EL (cell line): ENCODE measurements at regions not wholly inside any gene's neighbourhood (a gene's known extent, or its start where the extent isn't known, plus 50 kb on each side); places are given as distances from the start of the nearest gene placed in this dataset.
"Not testable (repeated sequence)": the region's sequence is repeated elsewhere in the genome, so short reads cannot be mapped to it uniquely, and the experiment has no call there.

ENCODE experiments used
- DNase-seq: peaks from one replicate; pipeline ENCODE4 v3.0.0-alpha.2; 2016

- DNase-seq: no peak
These were observed 81.7 kb upstream of the RALGPS2 start for GRCh38 chr1:178643349-178643748.

DNA sequence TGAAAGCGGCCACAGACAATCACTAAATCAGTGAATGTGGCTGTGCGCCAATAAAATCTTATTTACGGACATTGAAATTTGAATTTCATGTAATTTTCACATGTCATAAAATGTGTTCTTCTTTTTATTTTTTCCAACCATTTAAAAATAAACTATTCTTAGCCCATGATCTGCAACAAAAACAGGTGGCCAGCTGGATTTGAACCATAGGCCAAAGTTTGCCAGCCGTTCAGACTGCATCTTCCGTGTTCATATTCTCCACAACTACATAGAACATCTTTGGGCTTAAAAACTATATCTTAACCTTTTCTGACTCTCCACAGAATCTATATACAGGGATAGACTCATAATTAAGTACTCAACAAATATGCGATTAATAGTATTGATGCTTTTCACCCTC lies 81.2 kb upstream of the RALGPS2 start:
- DNase-seq: no peak

- DNase-seq: peak; percentile 63
These were observed 80.5 kb upstream of the RALGPS2 start for GRCh38 chr1:178644308-178645120.

DNA sequence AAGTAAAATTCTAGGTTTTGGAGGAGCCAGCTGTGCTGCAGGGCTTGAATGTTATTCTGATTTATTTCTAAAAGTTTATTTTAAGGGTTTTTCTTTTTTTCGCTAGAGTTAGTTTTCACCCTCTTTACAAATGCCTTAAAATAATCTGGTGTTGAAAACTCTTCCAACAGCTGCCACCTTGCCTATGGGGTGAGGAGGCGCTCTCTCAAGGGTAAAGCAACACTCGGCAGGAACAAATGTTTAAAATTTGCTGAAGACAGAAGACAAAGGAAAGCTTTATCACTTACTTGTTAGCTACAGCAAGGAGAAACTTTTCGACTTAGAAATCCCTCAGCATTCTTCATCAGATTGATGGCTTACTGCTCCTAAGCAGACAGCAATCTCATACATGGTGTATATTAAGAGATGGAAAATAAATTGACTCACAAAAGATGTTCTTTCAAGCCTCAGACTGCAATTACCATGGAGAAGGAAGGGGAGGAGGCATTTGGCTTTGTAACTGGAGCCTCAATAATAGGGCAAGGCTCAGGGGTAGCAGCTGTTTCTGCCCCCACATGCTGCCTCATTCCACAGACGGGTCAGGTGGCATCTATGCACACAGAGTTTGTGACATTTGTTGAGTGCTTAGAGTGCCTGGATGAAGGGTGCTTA lies 79.8 kb upstream of the RALGPS2 start:
- DNase-seq: peak; percentile 14

DNA sequence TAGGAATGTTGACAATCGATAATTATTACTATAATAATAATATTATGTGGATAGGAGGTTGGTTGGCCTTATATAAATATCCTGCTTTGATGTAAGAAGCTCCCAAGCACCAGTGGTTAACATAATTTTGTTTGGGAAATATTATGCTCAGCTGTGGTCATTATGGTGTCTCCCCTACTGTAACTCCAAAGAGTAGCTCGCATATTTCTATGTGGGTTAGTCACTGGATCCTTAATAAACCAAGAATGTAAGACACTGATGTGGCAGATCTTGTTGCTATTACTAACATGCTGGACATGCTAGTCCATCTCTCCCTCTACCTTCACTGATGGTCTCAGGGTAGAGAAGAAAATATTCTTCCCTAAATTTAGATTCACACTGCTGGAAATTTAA lies 79.2 kb upstream of the RALGPS2 start:
- peak; percentile 86 for DNase-seq

- DNase-seq: peak; percentile 23
These were observed 78.2 kb upstream of the RALGPS2 start for GRCh38 chr1:178646821-178647220.

DNA sequence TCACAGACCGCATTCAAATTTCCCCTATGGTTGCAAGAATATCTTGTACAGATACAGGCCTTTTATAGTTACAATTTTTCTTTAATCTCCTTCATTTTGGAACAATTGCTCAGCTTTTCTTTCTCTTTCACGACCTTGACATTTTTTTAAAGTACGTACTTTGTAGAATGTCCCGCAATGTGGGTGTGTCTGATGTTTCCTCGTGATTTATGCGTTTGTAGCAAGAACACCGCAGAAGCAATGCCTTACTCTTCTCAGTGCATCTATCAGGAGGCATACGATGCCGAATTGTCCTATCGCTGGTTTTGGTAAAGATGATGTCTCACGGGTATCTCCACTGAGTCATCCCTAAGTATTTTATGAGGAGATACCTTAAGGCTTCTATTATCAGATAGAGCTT lies 76.9 kb upstream of the RALGPS2 start:
- no peak for DNase-seq

- DNase-seq: peak; percentile 76
These were observed 75.3 kb upstream of the RALGPS2 start for GRCh38 chr1:178649582-178650350.

DNA sequence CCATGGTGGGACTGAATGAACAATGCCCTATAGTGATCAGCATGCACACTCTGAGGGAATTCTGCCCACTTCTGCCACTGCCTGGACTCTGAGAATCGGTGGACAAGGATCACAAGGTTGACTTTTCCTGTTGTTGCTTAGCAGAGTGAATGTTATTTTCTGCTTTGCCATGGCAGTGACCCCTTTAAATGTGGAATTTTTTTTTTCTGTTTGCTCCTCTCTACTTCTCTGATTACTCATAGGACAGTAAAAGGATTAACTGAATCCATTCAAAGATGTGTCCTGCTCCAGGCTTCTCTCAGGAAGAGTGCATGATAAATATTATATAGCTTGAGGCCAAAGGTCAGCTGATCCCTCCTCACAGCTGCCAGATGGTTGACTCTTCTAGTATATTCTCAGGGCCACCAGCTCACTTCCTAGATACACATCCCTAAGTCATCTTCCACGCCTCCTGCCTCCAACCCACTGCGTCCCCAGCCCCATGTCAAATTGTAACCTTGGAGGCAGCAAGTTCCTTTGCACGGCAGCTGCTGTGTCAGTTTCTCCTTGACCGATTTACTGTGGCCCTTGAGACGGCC lies 74.0 kb upstream of the RALGPS2 start:
- peak; percentile 85 for DNase-seq

GRCh38 chr1:178651742-178652141 lies 73.3 kb upstream of the RALGPS2 start:
- DNase-seq: no peak

DNA sequence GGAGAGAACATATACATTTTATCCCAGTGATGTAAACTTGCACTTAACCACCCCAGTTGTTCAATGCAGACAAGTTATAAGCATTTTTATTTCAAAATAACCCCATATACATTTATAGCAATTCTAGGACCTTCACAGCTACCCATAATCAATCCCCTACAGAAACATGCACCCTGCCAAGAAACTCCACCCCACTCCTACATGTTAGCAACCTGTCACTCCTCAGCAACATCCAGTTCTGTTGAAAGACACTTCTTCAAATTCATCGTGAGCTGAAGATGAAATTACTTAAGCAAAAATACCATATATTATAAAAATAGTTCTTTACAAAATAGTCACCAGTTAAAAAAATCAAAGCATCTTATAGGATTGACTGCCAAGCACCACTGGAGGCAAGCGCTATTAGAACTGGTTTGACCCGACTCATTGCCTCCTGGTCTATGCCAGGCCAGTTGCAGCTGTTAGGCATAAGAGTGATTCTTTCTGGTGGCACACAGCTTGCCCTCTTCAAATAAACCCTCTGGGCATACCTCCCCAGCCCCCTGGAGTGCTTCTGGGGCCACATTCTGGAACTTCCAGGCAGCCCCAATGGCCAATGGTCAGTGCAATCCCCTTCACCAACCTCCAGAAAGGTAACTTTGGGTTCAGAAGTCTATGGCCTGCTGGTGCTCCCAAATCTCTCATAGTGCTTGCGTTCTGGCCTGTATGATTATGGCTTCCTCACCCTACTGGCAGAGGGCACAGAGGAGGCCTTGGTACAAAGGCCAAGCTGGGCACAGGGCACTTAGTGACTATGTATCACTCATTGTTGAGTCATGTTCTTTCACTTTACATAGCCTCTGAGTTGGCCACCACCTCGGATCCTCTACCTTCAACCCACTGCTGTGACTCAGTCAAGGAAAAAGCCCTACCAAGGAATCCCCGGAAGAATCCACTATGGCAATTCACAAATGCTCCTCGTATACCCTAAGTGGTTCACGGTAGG lies 72.2 kb upstream of the RALGPS2 start:
- peak; percentile 45 for DNase-seq

DNA sequence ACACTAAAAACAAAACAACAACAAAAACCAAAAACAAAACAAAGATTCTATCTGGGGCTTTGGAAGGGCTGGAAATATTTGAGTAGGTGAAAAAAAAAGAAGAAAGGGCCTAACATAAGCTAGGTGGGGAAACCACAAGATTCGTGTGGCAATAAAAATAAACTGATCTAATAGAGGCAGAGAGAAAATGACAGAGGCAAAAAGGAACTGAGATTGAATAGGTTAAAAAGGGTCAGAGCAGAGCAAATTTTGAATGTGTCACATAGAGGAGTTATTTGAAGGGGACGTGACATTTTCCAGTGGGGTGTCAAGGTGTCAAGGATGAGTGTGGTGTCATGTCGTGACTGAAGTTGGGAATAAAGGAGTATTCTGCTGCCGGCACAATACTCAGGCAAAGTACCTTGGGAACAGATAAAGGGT lies 65.2 kb upstream of the RALGPS2 start:
- DNase-seq: no peak

- DNase-seq: no peak
These were observed 64.6 kb upstream of the RALGPS2 start for GRCh38 chr1:178660461-178660860.

DNA sequence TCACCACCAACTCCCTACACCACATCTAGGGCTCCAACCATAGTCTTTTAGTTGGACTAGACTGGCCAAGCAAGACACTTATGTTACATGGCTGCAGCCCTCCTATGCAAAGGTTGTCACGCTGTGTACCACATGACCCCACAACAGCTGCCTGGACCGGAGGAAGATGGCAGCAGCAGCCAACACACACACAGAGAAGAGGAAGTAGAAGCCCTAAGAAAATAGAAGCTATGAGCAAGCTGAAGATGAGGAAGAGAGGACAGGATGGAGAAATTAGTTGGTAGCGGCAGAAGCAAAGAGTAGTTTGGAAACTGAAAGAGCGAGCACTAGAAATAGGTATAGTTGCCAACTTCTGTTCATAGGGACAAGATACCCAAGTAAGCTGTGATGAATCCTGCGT lies 60.8 kb upstream of the RALGPS2 start:
- no peak for DNase-seq

DNA sequence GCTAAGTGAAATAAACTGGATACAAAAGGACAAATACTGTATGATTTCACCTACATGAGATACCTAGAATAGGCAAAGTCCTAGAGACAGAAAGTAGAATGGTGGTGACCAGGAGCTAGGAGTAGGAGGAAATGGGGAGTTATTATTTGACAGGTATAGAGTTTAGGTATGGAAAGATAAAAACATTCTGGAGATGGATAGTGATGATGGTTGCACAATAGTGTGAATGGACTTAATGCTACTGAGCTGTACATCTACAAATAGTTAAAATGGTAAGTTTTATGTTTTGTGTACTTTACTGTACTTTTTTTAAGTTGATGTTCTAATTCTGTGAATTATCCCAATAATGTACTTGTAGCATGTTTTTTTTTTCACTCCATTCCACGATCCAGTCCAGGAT lies 59.5 kb upstream of the RALGPS2 start:
- DNase-seq: no peak

GRCh38 chr1:178666891-178667290 lies 58.2 kb upstream of the RALGPS2 start:
- DNase-seq: not testable (repeated sequence)

GRCh38 chr1:178672434-178672833 lies 52.6 kb upstream of the RALGPS2 start:
- no peak for DNase-seq

DNA sequence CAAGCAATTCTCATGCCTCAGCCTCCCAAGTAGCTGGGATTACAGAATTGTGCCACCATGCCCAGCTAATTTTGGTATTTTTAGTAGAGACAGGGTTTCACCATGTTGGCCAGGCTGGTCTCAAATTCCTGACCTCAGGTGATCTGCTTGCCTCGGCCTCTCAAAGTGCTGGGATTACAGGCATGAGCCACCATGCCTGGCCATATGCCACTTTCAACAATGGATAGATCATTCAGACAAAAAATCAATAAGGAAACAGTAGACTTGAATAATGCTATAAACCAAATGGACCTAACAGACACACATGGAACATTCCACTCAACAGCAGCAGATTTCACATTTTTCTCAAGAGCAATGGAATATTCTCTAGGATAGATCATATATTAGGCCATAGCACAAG lies 50.5 kb upstream of the RALGPS2 start:
- DNase-seq: not testable (repeated sequence)
